ENCODE measurements at regions not wholly inside any gene's neighbourhood (a gene's known extent, or its start where the extent isn't known, plus 50 kb on each side); places are given as distances from the start of the nearest gene placed in this dataset.

- no peak overlapping the region for H3K4me3 ChIP-seq (ENCODE audit: low read depth in 1 of 2, low read length in 1 of 2)
- TF ChIP-seq, protein P1, sequence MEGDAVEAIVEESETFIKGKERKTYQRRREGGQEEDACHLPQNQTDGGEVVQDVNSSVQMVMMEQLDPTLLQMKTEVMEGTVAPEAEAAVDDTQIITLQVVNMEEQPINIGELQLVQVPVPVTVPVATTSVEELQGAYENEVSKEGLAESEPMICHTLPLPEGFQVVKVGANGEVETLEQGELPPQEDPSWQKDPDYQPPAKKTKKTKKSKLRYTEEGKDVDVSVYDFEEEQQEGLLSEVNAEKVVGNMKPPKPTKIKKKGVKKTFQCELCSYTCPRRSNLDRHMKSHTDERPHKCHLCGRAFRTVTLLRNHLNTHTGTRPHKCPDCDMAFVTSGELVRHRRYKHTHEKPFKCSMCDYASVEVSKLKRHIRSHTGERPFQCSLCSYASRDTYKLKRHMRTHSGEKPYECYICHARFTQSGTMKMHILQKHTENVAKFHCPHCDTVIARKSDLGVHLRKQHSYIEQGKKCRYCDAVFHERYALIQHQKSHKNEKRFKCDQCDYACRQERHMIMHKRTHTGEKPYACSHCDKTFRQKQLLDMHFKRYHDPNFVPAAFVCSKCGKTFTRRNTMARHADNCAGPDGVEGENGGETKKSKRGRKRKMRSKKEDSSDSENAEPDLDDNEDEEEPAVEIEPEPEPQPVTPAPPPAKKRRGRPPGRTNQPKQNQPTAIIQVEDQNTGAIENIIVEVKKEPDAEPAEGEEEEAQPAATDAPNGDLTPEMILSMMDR (IDR thresholded peaks at IDR 0.05), result no peak
- no peaks in the 10 kb centered on the region for H3K36me3 ChIP-seq
- H3K27me3 ChIP-seq, result peaks cover 1% of the 10 kb centered on the region
- no peak overlapping the region for H3K27ac ChIP-seq
- H3K4me1 ChIP-seq (ENCODE audit: control insufficient read depth in 1 of 2, insufficient read depth in 1 of 2, low read depth in 1 of 2, low read length in 1 of 2), result no peaks in the 10 kb centered on the region
- no peaks in the 10 kb centered on the region for H3K9me3 ChIP-seq
These were observed 174.9 kb downstream of the SMAD6 start for GRCh38 chr15:66876731-66877476.

DNA sequence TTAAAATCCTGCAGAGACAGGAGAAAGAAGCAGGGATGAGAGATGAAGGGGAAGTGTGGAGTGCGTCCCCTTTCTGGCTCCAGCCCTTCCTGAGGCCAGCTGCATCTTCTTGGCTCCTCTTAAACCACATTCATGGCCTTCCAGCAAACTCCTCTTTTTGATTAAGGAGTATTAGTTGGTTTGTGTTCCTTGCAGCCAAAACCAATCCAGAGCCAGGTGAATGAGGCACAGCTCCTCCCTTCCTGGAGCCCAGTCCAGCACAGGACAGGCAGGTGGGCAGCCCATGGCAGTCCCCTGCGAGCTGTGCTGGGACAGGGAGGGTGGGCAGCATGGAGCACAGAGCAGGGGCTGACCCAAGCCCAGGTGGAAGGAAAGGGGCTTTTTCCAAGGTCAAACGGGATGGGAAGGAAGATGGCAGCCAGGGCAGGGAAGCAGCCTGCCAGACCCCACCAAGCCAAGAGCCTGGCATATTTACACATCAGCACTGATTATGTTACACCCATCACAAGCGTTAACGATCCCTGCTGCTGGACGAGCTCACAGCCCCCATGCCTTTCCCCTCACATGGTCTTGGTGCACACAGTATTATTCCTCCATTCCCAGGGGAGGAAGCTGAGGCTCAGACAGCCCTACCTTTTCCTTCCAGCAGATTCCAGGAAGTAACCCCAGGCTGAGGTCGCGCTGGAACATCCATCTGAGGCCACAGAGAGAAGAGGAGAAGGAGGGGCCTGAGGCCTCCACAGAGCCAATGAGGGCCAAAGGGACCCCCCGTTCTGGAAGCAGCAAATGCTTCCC lies 175.6 kb downstream of the SMAD6 start:
- Histone ChIP-seq H3K27ac (no peak overlapping the region), H3K36me3 (no peaks in the 10 kb centered on the region), H3K4me3 (ENCODE audit: low read depth in 1 of 2, low read length in 1 of 2) (no peak overlapping the region), H3K27me3 (no peaks in the 10 kb centered on the region), H3K9me3 (no peaks in the 10 kb centered on the region), H3K4me1 (ENCODE audit: control insufficient read depth in 1 of 2, insufficient read depth in 1 of 2, low read depth in 1 of 2, low read length in 1 of 2) (no peaks in the 10 kb centered on the region)
- TF ChIP-seq, protein P1 (IDR thresholded peaks at IDR 0.05), result no peak

DNA sequence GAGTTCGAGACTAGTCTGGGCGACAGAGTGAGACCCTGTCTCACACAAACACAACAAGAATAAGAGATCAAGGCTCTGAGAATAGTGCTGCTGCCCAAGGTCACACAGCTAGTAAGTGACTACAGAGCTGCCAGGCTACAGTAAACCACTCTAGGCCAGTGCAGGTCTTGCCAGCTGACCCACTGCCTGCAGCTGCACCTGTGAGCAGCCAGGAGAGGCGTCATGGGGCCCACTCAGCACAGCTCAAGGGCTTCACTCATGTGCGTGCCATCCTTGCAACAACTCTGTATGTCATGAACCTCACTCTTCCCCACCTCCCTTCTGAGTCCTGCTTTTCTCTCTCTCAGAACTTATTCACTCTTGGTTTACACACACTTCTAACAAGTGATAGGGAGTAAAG lies 176.7 kb downstream of the SMAD6 start:
- no peak overlapping the region for H3K27ac ChIP-seq
- TF ChIP-seq, protein P1 (IDR thresholded peaks at IDR 0.05), result no peak
- no peaks in the 10 kb centered on the region for H3K4me1 ChIP-seq (ENCODE audit: control insufficient read depth in 1 of 2, insufficient read depth in 1 of 2, low read depth in 1 of 2, low read length in 1 of 2)
- no peaks in the 10 kb centered on the region for H3K36me3 ChIP-seq
- no peaks in the 10 kb centered on the region for H3K9me3 ChIP-seq
- no peak overlapping the region for H3K4me3 ChIP-seq (ENCODE audit: low read depth in 1 of 2, low read length in 1 of 2)
- no peaks in the 10 kb centered on the region for H3K27me3 ChIP-seq

DNA sequence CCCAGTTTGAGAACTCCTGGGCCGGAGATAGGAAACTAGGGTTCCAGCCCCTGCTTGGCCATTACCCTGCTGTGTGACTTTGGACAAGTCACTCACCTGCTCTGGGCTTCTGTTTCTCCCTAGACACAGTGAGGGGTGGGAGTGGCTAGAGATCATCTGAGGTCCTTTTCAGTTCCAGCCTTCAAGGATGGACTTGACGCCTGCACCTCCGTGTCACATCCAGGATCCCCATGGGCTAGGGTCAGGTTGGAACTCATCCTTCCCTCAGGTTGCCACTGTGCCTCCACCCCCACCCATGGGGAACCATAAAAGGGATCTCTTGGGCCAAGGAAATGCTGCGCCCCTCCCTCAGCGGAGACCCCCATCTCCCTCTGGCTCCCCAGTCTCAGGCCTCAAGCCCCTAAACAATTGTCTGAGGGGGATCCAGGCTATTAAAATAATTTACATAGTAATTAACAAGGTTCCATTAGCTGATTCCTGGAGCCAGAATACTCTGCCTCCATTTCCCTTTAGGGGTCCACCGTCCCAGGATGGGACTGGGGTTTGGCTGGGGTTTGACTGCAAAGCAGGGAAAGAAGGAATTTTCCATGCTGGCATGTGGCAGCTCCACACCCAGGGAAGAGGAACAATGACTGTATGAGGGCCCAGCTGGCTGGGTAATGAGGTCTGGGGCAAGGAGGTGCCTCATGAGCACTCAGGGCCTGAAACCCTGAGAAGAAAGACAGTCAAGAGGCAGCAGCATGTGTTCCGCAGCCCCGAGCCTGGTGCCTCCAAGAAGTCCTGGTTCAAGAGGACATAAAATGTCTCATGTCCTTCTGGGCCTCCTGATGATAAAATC lies 177.7 kb downstream of the SMAD6 start:
- Histone ChIP-seq H3K27me3 (no peaks in the 10 kb centered on the region), H3K4me3 (ENCODE audit: low read depth in 1 of 2, low read length in 1 of 2) (no peak overlapping the region), H3K36me3 (no peaks in the 10 kb centered on the region), H3K27ac (no peak overlapping the region), H3K9me3 (no peaks in the 10 kb centered on the region), H3K4me1 (ENCODE audit: control insufficient read depth in 1 of 2, insufficient read depth in 1 of 2, low read depth in 1 of 2, low read length in 1 of 2) (no peaks in the 10 kb centered on the region)
- TF ChIP-seq, protein P1 (IDR thresholded peaks at IDR 0.05), result no peak

GRCh38 chr15:66880380-66881155 lies 178.5 kb downstream of the SMAD6 start:
- Histone ChIP-seq H3K27me3 (no peaks in the 10 kb centered on the region), H3K9me3 (no peaks in the 10 kb centered on the region), H3K36me3 (no peaks in the 10 kb centered on the region), H3K4me1 (ENCODE audit: control insufficient read depth in 1 of 2, insufficient read depth in 1 of 2, low read depth in 1 of 2, low read length in 1 of 2) (no peaks in the 10 kb centered on the region), H3K27ac (no peak overlapping the region), H3K4me3 (ENCODE audit: low read depth in 1 of 2, low read length in 1 of 2) (no peak overlapping the region)
- TF ChIP-seq, protein P1 (IDR thresholded peaks at IDR 0.05), result no peak
